Cardiac septum (tissue), 1 donor: ENCODE measurements at regions not wholly inside any gene's neighbourhood (a gene's known extent, or its start where the extent isn't known, plus 50 kb on each side); places are given as distances from the start of the nearest gene placed in this dataset.

Experiments used
- DNase-seq: peaks from one replicate; pipeline ENCODE4 v3.0.0-alpha.2; 2020; ENCODE audit warnings: low spot score
- intact Hi-C: fragments of 100-400 bp; cut with DNase I; formaldehyde crosslinking; loops from one replicate; pipeline ENCODE4 v1.14.0; 2022
- donor health status: DM: no; HTN: no; CAD: no.

GRCh38 chr12:78470354-78471195 is 394.0 kb upstream of the SYT1 start:
- DNase-seq, result no peak
- intact Hi-C loops, result no loop called here

GRCh38 chr12:78473136-78473535 is 391.4 kb upstream of the SYT1 start:
- intact Hi-C loops, result no loop called here
- no peak for DNase-seq

GRCh38 chr12:78473561-78473960 is 391.0 kb upstream of the SYT1 start:
- no peak for DNase-seq
- intact Hi-C loops, result no loop called here

GRCh38 chr12:78483767-78484315 is 380.7 kb upstream of the SYT1 start:
- intact Hi-C loops, result no loop called here
- no peak for DNase-seq

GRCh38 chr12:78489990-78490389 is 374.6 kb upstream of the SYT1 start:
- DNase-seq, result no peak
- intact Hi-C loops, result no loop called here

GRCh38 chr12:78490861-78491260 is 373.7 kb upstream of the SYT1 start:
- DNase-seq, result no peak
- intact Hi-C loops, result no loop called here

GRCh38 chr12:78494911-78495310 is 369.7 kb upstream of the SYT1 start:
- no peak for DNase-seq
- intact Hi-C loops, result no loop called here

GRCh38 chr12:78501825-78502224 is 362.7 kb upstream of the SYT1 start:
- intact Hi-C loops, result no loop called here
- DNase-seq, result no peak

- intact Hi-C loops, result no loop called here
- no peak for DNase-seq
Observed at GRCh38 chr12:78519422-78519821, 345.2 kb upstream of the SYT1 start.

GRCh38 chr12:78530100-78530765 is 334.3 kb upstream of the SYT1 start:
- intact Hi-C loops, result no loop called here
- DNase-seq, result no peak

GRCh38 chr12:78531831-78532458 is 332.6 kb upstream of the SYT1 start:
- intact Hi-C loops, result no loop called here

GRCh38 chr12:78534311-78534710 is 330.3 kb upstream of the SYT1 start:
- no peak for DNase-seq
- intact Hi-C loops, result no loop called here

More at GRCh38 chr12:78531831-78532458, 332.6 kb upstream of the SYT1 start:
- no peak for DNase-seq

- intact Hi-C loops, result no loop called here
- no peak for DNase-seq
Observed at GRCh38 chr12:78540606-78541336, 323.8 kb upstream of the SYT1 start.

- DNase-seq, result no peak
- intact Hi-C loops, result no loop called here
Observed at GRCh38 chr12:78550831-78551230, 313.7 kb upstream of the SYT1 start.

- DNase-seq, result no peak
- intact Hi-C loops, result no loop called here
Observed at GRCh38 chr12:78555802-78556201, 308.8 kb upstream of the SYT1 start.

- intact Hi-C loops, result no loop called here
- DNase-seq, result no peak
Observed at GRCh38 chr12:78556651-78557050, 307.9 kb upstream of the SYT1 start.

- intact Hi-C loops, result no loop called here
- no peak for DNase-seq
Observed at GRCh38 chr12:78559416-78559815, 305.2 kb upstream of the SYT1 start.

- intact Hi-C loops, result no loop called here
Observed at GRCh38 chr12:78559886-78560285, 304.7 kb upstream of the SYT1 start.

GRCh38 chr12:78560633-78561032 is 303.9 kb upstream of the SYT1 start:
- no peak for DNase-seq
- intact Hi-C loops, result no loop called here

More at GRCh38 chr12:78559886-78560285, 304.7 kb upstream of the SYT1 start:
- no peak for DNase-seq
